22Rv1 (cell line): ENCODE measurements at regions not wholly inside any gene's neighbourhood (a gene's known extent, or its start where the extent isn't known, plus 50 kb on each side); places are given as distances from the start of the nearest gene placed in this dataset.

Experiments
- ZFX ChIP-seq: fragments of 450-650 bp; IDR thresholded peaks from 2 replicates; pipeline ENCODE4 v1.6.1; 2017; ENCODE audit warnings: antibody characterized with exemption, borderline replicate concordance
- TF ChIP-seq, protein P1 (sequence below): fragments of 450-650 bp; IDR thresholded peaks from 2 replicates; pipeline ENCODE4 v1.5.1; 2017; ENCODE audit warnings: mild to moderate bottlenecking

DNA sequence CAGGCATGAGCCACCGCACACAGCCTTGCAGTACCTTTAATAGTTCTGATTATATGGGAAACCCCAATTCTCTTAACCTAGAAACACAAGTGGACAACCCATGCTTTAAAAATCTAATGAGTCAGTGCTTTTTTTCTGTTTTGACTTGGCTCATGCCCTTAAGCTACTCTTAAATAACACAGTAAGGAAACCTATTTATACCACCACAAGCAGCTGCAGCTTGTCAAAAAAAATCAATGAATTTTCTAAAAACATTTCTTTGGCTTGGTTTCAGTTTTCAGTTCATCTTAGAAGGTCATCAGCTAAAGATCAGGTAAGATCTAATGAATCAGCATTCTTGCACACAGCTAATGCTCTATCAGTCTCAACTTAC is 124.1 kb upstream of the DST start:
- TF ChIP-seq, protein P1, sequence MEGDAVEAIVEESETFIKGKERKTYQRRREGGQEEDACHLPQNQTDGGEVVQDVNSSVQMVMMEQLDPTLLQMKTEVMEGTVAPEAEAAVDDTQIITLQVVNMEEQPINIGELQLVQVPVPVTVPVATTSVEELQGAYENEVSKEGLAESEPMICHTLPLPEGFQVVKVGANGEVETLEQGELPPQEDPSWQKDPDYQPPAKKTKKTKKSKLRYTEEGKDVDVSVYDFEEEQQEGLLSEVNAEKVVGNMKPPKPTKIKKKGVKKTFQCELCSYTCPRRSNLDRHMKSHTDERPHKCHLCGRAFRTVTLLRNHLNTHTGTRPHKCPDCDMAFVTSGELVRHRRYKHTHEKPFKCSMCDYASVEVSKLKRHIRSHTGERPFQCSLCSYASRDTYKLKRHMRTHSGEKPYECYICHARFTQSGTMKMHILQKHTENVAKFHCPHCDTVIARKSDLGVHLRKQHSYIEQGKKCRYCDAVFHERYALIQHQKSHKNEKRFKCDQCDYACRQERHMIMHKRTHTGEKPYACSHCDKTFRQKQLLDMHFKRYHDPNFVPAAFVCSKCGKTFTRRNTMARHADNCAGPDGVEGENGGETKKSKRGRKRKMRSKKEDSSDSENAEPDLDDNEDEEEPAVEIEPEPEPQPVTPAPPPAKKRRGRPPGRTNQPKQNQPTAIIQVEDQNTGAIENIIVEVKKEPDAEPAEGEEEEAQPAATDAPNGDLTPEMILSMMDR: no peak
- no peak for TF ChIP-seq ZFX
